ENCODE measurements at regions not wholly inside any gene's neighbourhood (a gene's known extent, or its start where the extent isn't known, plus 50 kb on each side); places are given as distances from the start of the nearest gene placed in this dataset.

- no peak for DNase-seq
These were observed 153.6 kb upstream of the CD180 start for GRCh38 chr5:67350185-67350584.

GRCh38 chr5:67347821-67348220, 151.2 kb upstream of the CD180 start:
- DNase-seq = no peak

GRCh38 chr5:67346611-67347010, 150.0 kb upstream of the CD180 start:
- DNase-seq = no peak

GRCh38 chr5:67344870-67345269, 148.3 kb upstream of the CD180 start:
- no peak for DNase-seq

GRCh38 chr5:67343835-67344234, 147.2 kb upstream of the CD180 start:
- no peak for DNase-seq

GRCh38 chr5:67341478-67341877, 144.9 kb upstream of the CD180 start:
- DNase-seq = no peak

- no peak for DNase-seq
These were observed 142.7 kb upstream of the CD180 start for GRCh38 chr5:67339219-67339767.

- no peak for DNase-seq
These were observed 141.8 kb upstream of the CD180 start for GRCh38 chr5:67338421-67338820.

GRCh38 chr5:67337751-67338150, 141.2 kb upstream of the CD180 start:
- no peak for DNase-seq

GRCh38 chr5:67335426-67335825, 138.8 kb upstream of the CD180 start:
- DNase-seq = no peak

GRCh38 chr5:67334373-67334772, 137.8 kb upstream of the CD180 start:
- DNase-seq = no peak

GRCh38 chr5:67333171-67333570, 136.6 kb upstream of the CD180 start:
- no peak for DNase-seq

- DNase-seq = no peak
These were observed 134.8 kb upstream of the CD180 start for GRCh38 chr5:67331296-67331925.

- DNase-seq = no peak
These were observed 123.5 kb upstream of the CD180 start for GRCh38 chr5:67319935-67320725.

GRCh38 chr5:67318746-67319145, 122.1 kb upstream of the CD180 start:
- no peak for DNase-seq

- DNase-seq = no peak
These were observed 121.0 kb upstream of the CD180 start for GRCh38 chr5:67317603-67318002.

GRCh38 chr5:67316695-67317094, 120.1 kb upstream of the CD180 start:
- DNase-seq = no peak

GRCh38 chr5:67315082-67315989, 118.7 kb upstream of the CD180 start:
- DNase-seq = no peak

GRCh38 chr5:67311701-67312100, 115.1 kb upstream of the CD180 start:
- no peak for DNase-seq

- DNase-seq = no peak
These were observed 114.6 kb upstream of the CD180 start for GRCh38 chr5:67311208-67311607.

GRCh38 chr5:67310740-67311139, 114.1 kb upstream of the CD180 start:
- no peak for DNase-seq

- DNase-seq = no peak
These were observed 113.6 kb upstream of the CD180 start for GRCh38 chr5:67310169-67310568.

- no peak for DNase-seq
These were observed 112.5 kb upstream of the CD180 start for GRCh38 chr5:67308988-67309688.
